Stomach (tissue), 4 donors: ENCODE measurements at regions not wholly inside any gene's neighbourhood (a gene's known extent, or its start where the extent isn't known, plus 50 kb on each side); places are given as distances from the start of the nearest gene placed in this dataset.

Experiments
- EP300 ChIP-seq: sonication (generic); formaldehyde crosslinking; IDR thresholded peaks from one replicate; pipeline ENCODE4 v1.6.1; 2017; ENCODE audit warnings: antibody characterized with exemption
- POLR2A ChIP-seq, 4 donors: fragments of 450-650 bp; IDR thresholded peaks; one replicate each; pipeline ENCODE4 v1.6.1; 2016; ENCODE audit warnings: antibody characterized with exemption in 4 of 4, control low read depth in 2 of 4, mild to moderate bottlenecking in 1 of 4, moderate library complexity in 1 of 4
- TF ChIP-seq, protein P1 (sequence below), 7 experiments: fragments of 450-650 bp in 4 of 7; fragments of 200-600 bp in 3 of 7; sonication (generic) in 3 of 7; IDR thresholded peaks; one replicate each; pipeline ENCODE4 v1.5.1; 2016 to 2019; ENCODE audit warnings: antibody characterized with exemption in 7 of 7, control low read depth in 2 of 7, mild to moderate bottlenecking in 1 of 7

DNA sequence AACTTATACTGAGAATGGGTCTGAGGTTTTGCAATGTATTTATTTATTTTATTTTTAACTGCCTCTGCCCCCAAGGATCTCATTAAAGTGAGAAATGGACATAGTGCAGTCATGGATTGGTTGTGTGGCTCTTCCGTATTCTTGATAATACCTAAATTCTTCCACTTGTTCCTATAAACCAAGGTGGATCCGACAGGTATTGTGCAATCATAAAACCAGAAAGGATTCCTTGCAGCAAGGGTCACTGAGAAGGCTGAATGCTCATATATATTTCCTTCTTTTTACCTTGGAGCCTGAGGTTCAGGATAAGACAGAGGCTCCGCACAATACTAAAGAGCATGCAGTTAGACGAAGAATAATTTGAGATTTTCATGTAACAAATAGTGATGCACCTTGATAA, 826.0 kb upstream of the SOX11 start:
- no peak for TF ChIP-seq POLR2A (IDR thresholded peaks at IDR 0.05)
- TF ChIP-seq, protein P1, sequence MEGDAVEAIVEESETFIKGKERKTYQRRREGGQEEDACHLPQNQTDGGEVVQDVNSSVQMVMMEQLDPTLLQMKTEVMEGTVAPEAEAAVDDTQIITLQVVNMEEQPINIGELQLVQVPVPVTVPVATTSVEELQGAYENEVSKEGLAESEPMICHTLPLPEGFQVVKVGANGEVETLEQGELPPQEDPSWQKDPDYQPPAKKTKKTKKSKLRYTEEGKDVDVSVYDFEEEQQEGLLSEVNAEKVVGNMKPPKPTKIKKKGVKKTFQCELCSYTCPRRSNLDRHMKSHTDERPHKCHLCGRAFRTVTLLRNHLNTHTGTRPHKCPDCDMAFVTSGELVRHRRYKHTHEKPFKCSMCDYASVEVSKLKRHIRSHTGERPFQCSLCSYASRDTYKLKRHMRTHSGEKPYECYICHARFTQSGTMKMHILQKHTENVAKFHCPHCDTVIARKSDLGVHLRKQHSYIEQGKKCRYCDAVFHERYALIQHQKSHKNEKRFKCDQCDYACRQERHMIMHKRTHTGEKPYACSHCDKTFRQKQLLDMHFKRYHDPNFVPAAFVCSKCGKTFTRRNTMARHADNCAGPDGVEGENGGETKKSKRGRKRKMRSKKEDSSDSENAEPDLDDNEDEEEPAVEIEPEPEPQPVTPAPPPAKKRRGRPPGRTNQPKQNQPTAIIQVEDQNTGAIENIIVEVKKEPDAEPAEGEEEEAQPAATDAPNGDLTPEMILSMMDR (IDR thresholded peaks at IDR 0.05), result no peak
- TF ChIP-seq EP300, result no peak
